ENCODE measurements at regions not wholly inside any gene's neighbourhood (a gene's known extent, or its start where the extent isn't known, plus 50 kb on each side); places are given as distances from the start of the nearest gene placed in this dataset.
A peak's percentile ranks its signal among the peaks of the same experiment; 100 is the strongest.

- no peaks in the 10 kb centered on the region for H3K9me3 Mint-ChIP-seq
- no peak for DNase-seq
- no peaks in the 10 kb centered on the region for H3K27me3 Mint-ChIP-seq
- H3K4me3 Mint-ChIP-seq: peak overlapping the region; percentile 86 to 90
- ATAC-seq (replicated peaks): no peak
- H3K27ac Mint-ChIP-seq: peak overlapping the region; percentile 49 to 95
- H3K36me3 Mint-ChIP-seq (ENCODE audit: insufficient read depth): peaks cover 46% of the 10 kb centered on the region
- peaks cover 23 to 34% of the 10 kb centered on the region in 2 donors for H3K4me1 Mint-ChIP-seq (ENCODE audit: low read depth in 2 of 2)
Observed at GRCh38 chrX:40172401-40173142, 74.8 kb upstream of the BCOR start.

- Mint-ChIP-seq H3K27ac (peak overlapping the region; percentile 95 to 96), H3K4me3 (peak overlapping the region; percentile 86 to 90), H3K27me3 (no peaks in the 10 kb centered on the region), H3K36me3 (ENCODE audit: insufficient read depth) (peaks cover 43% of the 10 kb centered on the region), H3K4me1 (ENCODE audit: low read depth in 2 of 2) (peaks cover 18 to 33% of the 10 kb centered on the region in 2 donors), H3K9me3 (no peaks in the 10 kb centered on the region)
- ATAC-seq (replicated peaks) (no peak), DNase-seq (no peak)
Observed at GRCh38 chrX:40171513-40172400, 74.0 kb upstream of the BCOR start.

- H3K36me3 Mint-ChIP-seq (ENCODE audit: insufficient read depth): peaks cover 35% of the 10 kb centered on the region
- H3K9me3 Mint-ChIP-seq: no peaks in the 10 kb centered on the region
- DNase-seq (no peak), ATAC-seq (replicated peaks) (no peak)
- H3K27ac Mint-ChIP-seq: peak overlapping the region; percentile 95 to 96
- H3K27me3 Mint-ChIP-seq: no peaks in the 10 kb centered on the region
- H3K4me3 Mint-ChIP-seq: peak overlapping the region; percentile 86 to 90
- H3K4me1 Mint-ChIP-seq (ENCODE audit: low read depth in 2 of 2): peaks cover 18 to 33% of the 10 kb centered on the region in 2 donors
Observed at GRCh38 chrX:40170830-40171512, 73.2 kb upstream of the BCOR start.

GRCh38 chrX:40169193-40170101, 71.7 kb upstream of the BCOR start:
- Mint-ChIP-seq H3K4me1 (ENCODE audit: low read depth in 2 of 2) (peaks cover 14 to 30% of the 10 kb centered on the region in 2 donors), H3K27ac (peak overlapping the region; percentile 95 to 96), H3K4me3 (peak overlapping the region; percentile 86 to 90), H3K27me3 (no peaks in the 10 kb centered on the region), H3K36me3 (ENCODE audit: insufficient read depth) (peaks cover 22% of the 10 kb centered on the region), H3K9me3 (no peaks in the 10 kb centered on the region)
- DNase-seq: peak; percentile 65 to 72 (median 68)
- peak; percentile 75 for ATAC-seq (replicated peaks)

GRCh38 chrX:40168480-40169011, 70.8 kb upstream of the BCOR start:
- no peak for ATAC-seq (replicated peaks)
- DNase-seq: no peak
- H3K27ac Mint-ChIP-seq: no peak overlapping the region
- H3K27me3 Mint-ChIP-seq: no peaks in the 10 kb centered on the region
- H3K4me3 Mint-ChIP-seq: peak overlapping the region in 1 of 2 donors; percentile 82
- H3K36me3 Mint-ChIP-seq (ENCODE audit: insufficient read depth): peaks cover 13% of the 10 kb centered on the region
- H3K4me1 Mint-ChIP-seq (ENCODE audit: low read depth in 2 of 2): peaks cover 10 to 21% of the 10 kb centered on the region in 2 donors
- H3K9me3 Mint-ChIP-seq: no peaks in the 10 kb centered on the region

GRCh38 chrX:40167850-40168479, 70.2 kb upstream of the BCOR start:
- no peak overlapping the region for H3K27ac Mint-ChIP-seq
- H3K4me3 Mint-ChIP-seq: peak overlapping the region in 1 of 2 donors; percentile 82
- no peak for ATAC-seq (replicated peaks)
- H3K27me3 Mint-ChIP-seq: no peaks in the 10 kb centered on the region
- peaks cover 6 to 16% of the 10 kb centered on the region in 2 donors for H3K4me1 Mint-ChIP-seq (ENCODE audit: low read depth in 2 of 2)
- DNase-seq: no peak
- no peaks in the 10 kb centered on the region for H3K9me3 Mint-ChIP-seq
- peaks cover 12% of the 10 kb centered on the region for H3K36me3 Mint-ChIP-seq (ENCODE audit: insufficient read depth)

GRCh38 chrX:40167233-40167849, 69.6 kb upstream of the BCOR start:
- no peaks in the 10 kb centered on the region for H3K9me3 Mint-ChIP-seq
- peaks cover 5 to 14% of the 10 kb centered on the region in 2 donors for H3K4me1 Mint-ChIP-seq (ENCODE audit: low read depth in 2 of 2)
- H3K27me3 Mint-ChIP-seq: no peaks in the 10 kb centered on the region
- no peak for ATAC-seq (replicated peaks)
- DNase-seq: no peak
- H3K4me3 Mint-ChIP-seq: peak overlapping the region in 1 of 2 donors; percentile 82
- peaks cover 12% of the 10 kb centered on the region for H3K36me3 Mint-ChIP-seq (ENCODE audit: insufficient read depth)
- H3K27ac Mint-ChIP-seq: no peak overlapping the region

GRCh38 chrX:40166582-40166981, 68.8 kb upstream of the BCOR start:
- Mint-ChIP-seq H3K4me1 (ENCODE audit: low read depth in 2 of 2) (peaks cover 5 to 12% of the 10 kb centered on the region in 2 donors), H3K27me3 (no peaks in the 10 kb centered on the region), H3K4me3 (peak overlapping the region in 1 of 2 donors; percentile 82), H3K27ac (no peak overlapping the region), H3K36me3 (ENCODE audit: insufficient read depth) (peaks cover 14% of the 10 kb centered on the region), H3K9me3 (no peaks in the 10 kb centered on the region)
- ATAC-seq (replicated peaks) (no peak), DNase-seq (no peak)

- Mint-ChIP-seq H3K4me1 (ENCODE audit: low read depth in 2 of 2) (peaks cover 5 to 10% of the 10 kb centered on the region in 2 donors), H3K27ac (no peak overlapping the region), H3K9me3 (no peaks in the 10 kb centered on the region), H3K36me3 (ENCODE audit: insufficient read depth) (peaks cover 10% of the 10 kb centered on the region), H3K4me3 (no peak overlapping the region), H3K27me3 (no peaks in the 10 kb centered on the region)
- ATAC-seq (replicated peaks): no peak
- no peak for DNase-seq
Observed at GRCh38 chrX:40165861-40166260, 68.1 kb upstream of the BCOR start.

GRCh38 chrX:40165206-40165605, 67.4 kb upstream of the BCOR start:
- ATAC-seq (replicated peaks) (no peak), DNase-seq (no peak)
- Mint-ChIP-seq H3K9me3 (no peaks in the 10 kb centered on the region), H3K27me3 (no peaks in the 10 kb centered on the region), H3K4me3 (no peak overlapping the region), H3K4me1 (ENCODE audit: low read depth in 2 of 2) (peaks cover 5 to 8% of the 10 kb centered on the region in 2 donors), H3K27ac (no peak overlapping the region), H3K36me3 (ENCODE audit: insufficient read depth) (peaks cover 10% of the 10 kb centered on the region)

GRCh38 chrX:40164751-40165150, 67.0 kb upstream of the BCOR start:
- no peaks in the 10 kb centered on the region for H3K27me3 Mint-ChIP-seq
- H3K4me1 Mint-ChIP-seq (ENCODE audit: low read depth in 2 of 2): peaks cover 4 to 8% of the 10 kb centered on the region in 2 donors
- DNase-seq: no peak

More at GRCh38 chrX:40164751-40165150, 67.0 kb upstream of the BCOR start:
- Mint-ChIP-seq H3K4me3 (no peak overlapping the region), H3K9me3 (no peaks in the 10 kb centered on the region), H3K27ac (no peak overlapping the region), H3K36me3 (ENCODE audit: insufficient read depth) (peaks cover 10% of the 10 kb centered on the region)
- ATAC-seq (replicated peaks): no peak

All from effector memory CD8-positive, alpha-beta T cell (primary cell).